Fibroblast of gingiva (primary cell): ENCODE measurements at regions not wholly inside any gene's neighbourhood (a gene's known extent, or its start where the extent isn't known, plus 50 kb on each side); places are given as distances from the start of the nearest gene placed in this dataset.
"Not testable (repeated sequence)": the region's sequence is repeated elsewhere in the genome, so short reads cannot be mapped to it uniquely, and the experiment has no call there.

Source experiments
- DNase-seq: peaks from one replicate; pipeline ENCODE4 v3.0.0-alpha.2; 2011; ENCODE audit warnings: low read depth

GRCh38 chr4:27638163-27638915, 777.7 kb downstream of the STIM2 start:
- DNase-seq, result no peak

- DNase-seq, result no peak
Observed at GRCh38 chr4:27643101-27643500, 782.5 kb downstream of the STIM2 start.

- DNase-seq, result no peak
Observed at GRCh38 chr4:27648416-27648815, 787.8 kb downstream of the STIM2 start.

GRCh38 chr4:27662426-27662825, 801.8 kb downstream of the STIM2 start:
- DNase-seq, result no peak

DNA sequence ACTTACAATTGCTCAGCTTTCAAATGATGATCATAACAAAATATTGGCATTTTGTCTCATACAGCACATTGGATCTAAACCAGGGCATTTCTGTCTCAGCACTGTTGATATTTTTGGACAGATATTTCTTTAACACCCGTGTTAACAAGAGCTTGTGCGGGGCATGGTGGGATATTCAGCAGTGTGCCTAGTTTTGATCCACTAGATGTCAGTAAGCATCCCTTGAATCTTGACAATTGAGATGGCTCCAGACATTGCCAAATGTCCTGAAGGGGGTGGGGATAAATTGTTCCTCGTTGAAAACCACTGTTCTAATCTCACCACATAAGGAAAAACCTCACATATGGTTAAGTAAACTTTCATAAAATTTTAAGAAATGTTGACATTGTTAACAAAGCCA, 806.3 kb downstream of the STIM2 start:
- DNase-seq, result no peak

- DNase-seq, result no peak
Observed at GRCh38 chr4:27668001-27668400, 807.4 kb downstream of the STIM2 start.

- DNase-seq, result no peak
Observed at GRCh38 chr4:27678027-27678426, 817.4 kb downstream of the STIM2 start.

GRCh38 chr4:27684610-27685011, 824.0 kb downstream of the STIM2 start:
- peak; percentile 1 for DNase-seq

GRCh38 chr4:27685091-27685490, 824.5 kb downstream of the STIM2 start:
- no peak for DNase-seq

DNA sequence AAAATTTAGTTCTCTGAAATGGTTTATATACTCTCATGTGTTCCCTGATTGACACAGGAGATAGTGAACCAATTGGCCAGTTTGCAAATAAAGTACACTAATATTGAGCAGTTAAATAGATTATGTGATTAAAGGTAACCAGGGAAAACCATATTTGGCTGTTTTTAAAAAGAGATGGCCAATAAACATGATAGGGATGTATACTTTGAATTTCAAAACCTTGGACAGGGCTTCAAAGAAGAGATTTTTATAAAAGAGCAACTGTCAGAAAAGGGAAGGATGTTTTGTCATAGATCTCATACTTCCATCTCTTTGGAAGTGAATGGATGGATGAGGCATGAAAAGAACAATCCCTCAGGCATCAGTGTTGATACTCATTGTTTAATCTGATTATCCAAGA, 825.3 kb downstream of the STIM2 start:
- DNase-seq, result no peak

GRCh38 chr4:27692158-27692557, 831.5 kb downstream of the STIM2 start:
- no peak for DNase-seq

DNA sequence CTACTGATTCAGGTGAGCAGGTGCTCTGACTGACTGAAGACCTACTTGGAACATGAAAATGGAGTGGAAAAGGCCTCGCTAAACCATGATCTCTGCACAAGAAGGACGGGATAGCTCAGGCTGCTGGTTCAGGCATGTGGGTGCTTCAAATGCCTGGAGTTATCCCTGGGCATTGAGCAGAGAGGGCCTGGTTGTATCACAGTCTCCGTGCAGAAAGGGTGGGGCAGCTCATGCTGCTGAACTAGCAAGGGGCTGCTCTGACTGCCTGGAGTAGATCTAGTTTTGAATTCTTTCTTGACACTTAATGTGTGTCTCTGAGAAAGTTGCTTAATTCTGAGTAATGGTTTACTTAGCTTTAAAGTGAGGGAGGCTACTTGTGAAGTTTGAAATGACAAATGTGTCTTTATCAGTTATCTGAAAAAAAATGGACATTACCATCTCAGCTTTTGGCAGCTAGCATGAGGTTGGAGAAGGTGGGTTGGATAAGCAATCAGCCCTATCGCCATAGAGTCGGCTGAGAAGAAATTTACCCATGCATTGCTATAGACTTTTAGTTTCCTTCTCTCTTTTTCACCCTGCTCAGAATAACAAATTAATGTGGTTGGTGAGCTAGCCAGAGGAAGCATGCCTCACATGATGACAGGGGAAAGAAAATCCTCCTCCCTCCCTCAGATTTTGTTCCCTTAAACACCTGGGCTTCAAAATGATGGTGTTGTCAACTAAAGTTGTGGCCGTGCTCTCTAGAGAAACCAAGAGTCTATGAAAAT, 832.4 kb downstream of the STIM2 start:
- DNase-seq, result no peak

- not testable (repeated sequence) for DNase-seq
Observed at GRCh38 chr4:27696257-27696656, 835.6 kb downstream of the STIM2 start.

- DNase-seq, result no peak
Observed at GRCh38 chr4:27701606-27702005, 841.0 kb downstream of the STIM2 start.

DNA sequence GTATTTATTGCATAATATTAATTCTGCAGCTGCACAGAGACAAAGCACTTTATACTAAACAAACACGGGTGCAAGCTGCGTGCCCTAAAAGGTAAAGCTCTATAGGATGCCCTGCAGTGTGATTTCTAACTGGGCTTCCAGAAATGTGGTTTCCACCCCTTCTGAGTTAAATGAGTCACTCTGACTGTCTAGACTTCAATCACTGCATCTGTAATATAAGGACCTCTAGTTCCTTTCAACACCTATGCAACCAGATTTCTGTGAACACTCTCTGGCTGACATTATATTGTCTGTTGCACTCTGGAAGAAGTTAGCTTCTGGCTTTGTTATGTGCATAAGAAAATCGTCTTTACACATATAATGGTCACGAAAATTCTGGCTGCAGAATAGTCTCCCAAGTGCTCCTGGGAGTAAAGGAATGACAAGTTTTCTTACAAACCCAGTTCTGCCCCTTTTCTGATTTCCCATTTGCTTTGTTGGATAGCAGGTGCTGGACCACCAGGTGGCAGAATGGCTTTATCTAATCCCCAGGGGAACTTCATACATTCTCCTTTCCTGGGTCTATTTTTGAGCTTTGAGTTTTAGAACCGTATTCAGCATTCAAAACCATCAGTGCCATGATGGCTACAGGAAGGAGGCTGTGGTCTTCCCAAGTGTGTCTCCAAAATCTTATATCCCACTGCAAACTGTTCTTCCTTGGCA, 842.2 kb downstream of the STIM2 start:
- no peak for DNase-seq

DNA sequence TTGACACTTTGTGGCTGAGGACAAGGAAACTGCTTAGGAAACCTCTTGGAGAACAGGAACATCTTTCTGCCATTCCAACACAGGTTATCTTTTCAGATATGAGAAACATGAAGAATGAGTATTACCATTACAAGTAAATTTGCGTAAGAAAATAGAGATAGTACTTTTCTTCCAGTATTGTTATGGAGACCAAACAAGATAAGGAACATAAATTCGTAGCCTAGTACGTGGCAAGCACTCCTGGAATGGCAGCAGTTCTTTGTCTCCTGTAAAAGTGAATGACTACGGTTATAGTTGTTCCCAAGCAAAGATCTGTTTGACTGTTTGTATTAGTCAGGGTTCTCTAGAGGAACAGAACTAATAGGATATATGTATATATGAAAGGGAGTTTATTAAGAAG, 843.1 kb downstream of the STIM2 start:
- no peak for DNase-seq

DNA sequence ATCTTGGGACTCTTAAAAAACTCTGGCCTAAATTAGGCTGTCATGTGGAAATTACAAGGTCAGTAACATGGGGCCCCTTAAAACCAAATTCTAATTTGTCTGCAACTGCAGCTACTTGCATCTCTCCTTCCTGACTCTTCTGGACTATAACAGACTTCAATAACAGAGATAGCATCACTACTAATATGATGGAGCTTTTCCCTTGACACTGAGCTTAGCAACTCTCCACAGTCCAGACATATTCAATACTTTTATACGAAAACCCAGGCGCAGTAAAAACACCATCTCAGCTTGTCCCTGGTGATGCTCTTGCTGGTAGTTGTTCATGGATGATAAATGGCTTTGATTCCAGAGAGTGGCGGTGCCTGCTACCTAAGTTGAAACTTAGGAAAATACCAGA, 850.4 kb downstream of the STIM2 start:
- DNase-seq, result no peak

DNA sequence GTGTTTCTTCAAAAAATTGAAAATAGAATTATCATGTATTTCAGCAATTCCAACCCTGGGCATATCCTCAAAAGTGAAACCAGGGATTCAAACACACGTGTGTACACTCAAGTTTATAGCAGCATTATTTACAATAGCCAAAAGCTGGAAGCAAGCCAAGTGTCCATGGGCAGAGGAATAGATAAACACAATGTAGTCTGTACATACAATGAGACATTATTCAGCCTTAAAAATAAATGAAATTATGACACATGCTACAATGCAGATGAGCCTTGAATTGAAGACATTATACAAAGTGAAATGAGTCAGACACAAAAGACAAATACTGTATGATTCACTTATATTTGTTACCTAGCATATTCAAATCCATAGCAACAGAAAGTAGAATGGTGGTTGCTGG, 853.4 kb downstream of the STIM2 start:
- no peak for DNase-seq

DNA sequence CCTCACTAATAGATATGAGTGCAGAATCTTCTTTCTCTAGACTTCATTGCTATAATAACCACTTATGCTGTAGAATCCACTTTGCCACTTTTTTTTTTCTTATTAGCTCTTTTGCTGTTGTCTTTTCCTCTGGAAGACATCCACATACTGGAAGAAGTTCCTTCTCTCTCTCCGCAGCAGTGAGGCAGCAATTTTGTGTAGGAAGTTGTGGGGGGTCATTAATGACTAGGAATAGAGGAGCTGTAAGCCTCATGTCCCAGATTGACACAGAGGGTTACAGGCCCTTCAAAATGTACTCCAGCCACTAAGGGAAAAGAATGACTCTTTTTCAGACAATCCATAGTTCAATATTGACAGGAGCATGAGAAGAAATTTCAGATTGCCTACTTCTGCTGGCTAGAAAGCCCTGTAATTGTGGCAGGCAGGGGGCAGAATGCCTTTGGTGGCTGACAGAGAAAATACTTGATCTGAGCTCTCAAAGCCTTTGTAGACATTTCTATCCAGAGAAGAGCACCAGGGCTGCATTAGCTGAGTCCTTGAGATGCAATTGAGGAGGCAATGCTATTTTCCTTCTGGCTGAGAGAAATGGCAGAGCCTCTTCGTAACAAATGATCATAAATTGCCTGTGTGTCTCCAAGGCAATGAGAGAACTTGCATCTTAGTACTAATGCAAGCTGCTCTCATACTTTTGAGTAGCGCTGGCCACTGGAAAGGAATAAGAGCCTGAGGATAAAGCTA, 856.2 kb downstream of the STIM2 start:
- no peak for DNase-seq

DNA sequence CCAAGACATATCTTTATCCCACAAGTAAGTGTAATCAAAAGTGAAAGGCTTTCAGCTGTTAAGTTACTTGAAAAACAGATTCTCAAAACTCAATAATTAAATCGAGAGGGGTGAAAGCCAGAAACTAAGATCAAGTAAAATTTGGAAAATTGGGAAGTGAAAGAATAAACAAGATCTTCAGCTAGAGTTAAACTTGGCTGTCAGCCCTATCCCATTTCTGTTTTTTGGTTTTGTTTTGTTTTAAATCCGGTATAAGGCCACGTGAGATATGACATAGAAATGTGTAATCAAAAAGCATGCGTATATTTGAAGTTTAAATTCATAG, 856.8 kb downstream of the STIM2 start:
- no peak for DNase-seq

GRCh38 chr4:27720010-27720766, 859.5 kb downstream of the STIM2 start:
- DNase-seq, result no peak

DNA sequence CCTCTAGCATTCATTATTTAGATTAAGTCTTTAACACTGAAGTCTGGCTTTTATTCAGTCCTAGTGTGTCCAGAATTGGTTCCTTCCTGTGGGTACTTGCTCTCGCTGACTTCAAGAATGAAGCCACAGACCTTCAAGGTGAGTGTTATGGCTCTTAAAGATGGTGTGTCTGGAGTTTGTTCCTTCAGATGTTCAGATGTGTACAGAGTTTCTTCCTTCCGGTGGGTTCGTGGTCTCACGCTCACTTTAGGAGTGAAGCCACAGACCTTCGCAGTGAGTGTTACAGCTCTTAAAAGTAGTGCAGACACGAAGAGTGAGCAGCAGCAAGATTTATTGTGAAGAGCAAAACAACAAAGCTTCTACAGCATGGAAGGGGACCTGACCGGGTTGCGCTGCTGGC, 860.6 kb downstream of the STIM2 start:
- no peak for DNase-seq
